ENCODE measurements at regions not wholly inside any gene's neighbourhood (a gene's known extent, or its start where the extent isn't known, plus 50 kb on each side); places are given as distances from the start of the nearest gene placed in this dataset.

GRCh38 chr10:3245395-3245794, 72.8 kb upstream of the PITRM1 start:
- H3K4me2 ChIP-seq: no peak overlapping the region
- no peak for TF ChIP-seq Cebpa-rat (IDR thresholded peaks at IDR 0.05)
- H3K36me3 ChIP-seq: no peaks in the 10 kb centered on the region
- H4K20me1 ChIP-seq: peaks cover 1% of the 10 kb centered on the region; the same call in 1 of the 2 replicates
- peaks cover 29% of the 10 kb centered on the region for H3K27me3 ChIP-seq
- H3K4me3 ChIP-seq: no peak overlapping the region
- H3K27ac ChIP-seq: no peak overlapping the region
- no peak overlapping the region for H3K9ac ChIP-seq
- no peaks in the 10 kb centered on the region for H3K9me3 ChIP-seq
- peaks cover under 1% of the 10 kb centered on the region; the same call in 1 of the 2 replicates for H3K4me1 ChIP-seq

GRCh38 chr10:3241967-3242650, 69.5 kb upstream of the PITRM1 start:
- Histone ChIP-seq H3K4me1 (peaks cover 8% of the 10 kb centered on the region; the same call in 1 of the 2 replicates), H4K20me1 (no peaks in the 10 kb centered on the region), H3K9me3 (no peaks in the 10 kb centered on the region), H3K4me2 (no peak overlapping the region), H3K27ac (no peak overlapping the region), H3K4me3 (no peak overlapping the region), H3K36me3 (no peaks in the 10 kb centered on the region), H3K27me3 (peaks cover 2% of the 10 kb centered on the region; the same call in 1 of the 2 replicates), H3K9ac (no peak overlapping the region)
- TF ChIP-seq Cebpa-rat (IDR thresholded peaks at IDR 0.05): no peak

GRCh38 chr10:3241274-3241921, 68.8 kb upstream of the PITRM1 start:
- Histone ChIP-seq H3K9ac (no peak overlapping the region), H4K20me1 (no peaks in the 10 kb centered on the region), H3K4me3 (no peak overlapping the region), H3K4me2 (no peak overlapping the region), H3K9me3 (no peaks in the 10 kb centered on the region), H3K27ac (no peak overlapping the region), H3K27me3 (no peaks in the 10 kb centered on the region), H3K36me3 (no peaks in the 10 kb centered on the region), H3K4me1 (peaks cover 8% of the 10 kb centered on the region; the same call in 1 of the 2 replicates)
- no peak for TF ChIP-seq Cebpa-rat (IDR thresholded peaks at IDR 0.05)

GRCh38 chr10:3239920-3240894, 67.6 kb upstream of the PITRM1 start:
- no peak overlapping the region for H3K9ac ChIP-seq
- H3K27me3 ChIP-seq: no peaks in the 10 kb centered on the region
- no peak overlapping the region for H3K4me2 ChIP-seq
- no peak overlapping the region for H3K27ac ChIP-seq
- H4K20me1 ChIP-seq: no peaks in the 10 kb centered on the region
- peaks cover 8% of the 10 kb centered on the region; the same call in 1 of the 2 replicates for H3K4me1 ChIP-seq
- TF ChIP-seq Cebpa-rat (IDR thresholded peaks at IDR 0.05): no peak
- no peak overlapping the region for H3K4me3 ChIP-seq
- no peaks in the 10 kb centered on the region for H3K9me3 ChIP-seq
- no peaks in the 10 kb centered on the region for H3K36me3 ChIP-seq

DNA sequence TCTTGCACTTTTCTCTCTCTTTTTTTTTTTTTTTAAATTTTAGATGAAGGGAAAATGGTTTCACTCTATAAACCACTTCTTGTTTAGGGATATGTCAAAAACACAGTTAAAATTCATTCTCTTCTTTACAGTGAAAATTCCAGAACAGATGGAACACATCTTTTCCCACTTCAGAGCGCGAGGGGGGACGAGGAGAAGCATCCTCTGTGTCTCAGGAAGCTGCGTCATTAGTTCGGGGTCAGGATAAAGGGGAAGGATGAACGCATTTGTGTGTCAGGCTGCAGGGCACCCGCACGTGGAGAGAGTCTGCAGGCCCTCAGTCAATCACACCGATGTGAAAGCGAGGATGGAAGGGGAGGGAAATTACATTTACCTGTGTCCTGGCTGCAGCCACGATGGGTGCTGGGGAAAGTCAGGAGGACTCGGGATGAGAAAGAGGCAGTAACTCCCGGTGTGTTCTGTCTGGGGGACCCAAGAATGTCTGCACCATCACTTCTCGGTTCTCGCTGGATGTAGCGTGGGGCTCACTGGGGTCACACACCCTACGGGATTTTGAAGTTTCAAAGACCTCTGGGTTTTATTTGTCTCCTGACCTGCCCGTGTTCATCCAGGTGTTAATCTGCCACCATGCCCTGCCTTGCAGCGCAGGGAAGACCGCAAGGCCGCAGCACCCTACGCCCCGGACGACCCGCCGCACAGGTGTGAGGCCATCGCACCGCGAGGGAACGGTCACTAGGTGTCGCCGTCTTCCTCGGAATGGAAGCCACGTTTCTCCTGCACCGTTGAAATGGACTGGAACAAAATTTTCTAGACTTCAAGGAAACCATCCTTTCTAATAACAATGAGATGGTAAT, 66.7 kb upstream of the PITRM1 start:
- Histone ChIP-seq H3K27me3 (no peaks in the 10 kb centered on the region), H3K4me2 (no peak overlapping the region)
- no peak for TF ChIP-seq Cebpa-rat (IDR thresholded peaks at IDR 0.05)

DNA sequence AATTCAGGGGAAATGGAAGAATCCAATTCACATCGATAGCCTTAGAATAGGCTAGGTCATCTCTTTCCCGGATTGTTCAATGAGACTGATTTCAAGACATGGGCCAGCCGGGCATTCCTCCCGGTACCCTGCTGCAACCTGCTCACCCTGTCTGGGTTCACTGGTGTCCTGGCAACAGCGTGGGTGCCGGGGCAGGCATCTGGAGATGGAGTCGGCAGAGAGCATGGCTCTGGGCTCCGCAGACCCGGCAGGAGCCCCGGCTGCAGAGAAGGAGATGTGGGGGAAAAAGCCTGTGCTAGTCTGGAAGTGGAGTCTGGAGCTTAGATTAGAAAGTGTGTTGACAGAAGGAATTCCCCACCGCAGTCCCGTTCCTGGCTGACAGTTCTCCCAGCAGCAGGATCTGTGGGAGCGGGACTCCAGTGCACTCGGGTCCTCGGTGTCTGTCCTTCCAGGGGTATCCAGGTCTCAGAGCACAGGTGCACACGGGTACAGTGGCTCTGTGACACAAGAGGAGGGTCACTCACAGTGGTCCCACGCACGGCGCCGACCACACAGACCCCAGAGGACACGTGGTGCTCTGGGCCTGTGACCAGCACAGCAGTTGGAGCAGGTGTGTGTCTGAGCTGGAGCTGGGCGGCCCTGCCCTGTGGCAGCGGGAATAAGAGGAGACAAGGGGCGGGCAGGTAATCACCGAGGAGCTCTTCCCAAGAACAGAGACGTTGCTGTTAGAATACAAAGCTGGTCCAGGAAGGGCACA, 65.7 kb upstream of the PITRM1 start:
- no peak overlapping the region for H3K4me2 ChIP-seq
- H3K9ac ChIP-seq: no peak overlapping the region
- H3K4me1 ChIP-seq: peaks cover 8% of the 10 kb centered on the region; the same call in 1 of the 2 replicates
- no peak for TF ChIP-seq Cebpa-rat (IDR thresholded peaks at IDR 0.05)
- no peak overlapping the region for H3K4me3 ChIP-seq
- no peaks in the 10 kb centered on the region for H4K20me1 ChIP-seq
- H3K27ac ChIP-seq: no peak overlapping the region
- H3K9me3 ChIP-seq: no peaks in the 10 kb centered on the region
- H3K36me3 ChIP-seq: no peaks in the 10 kb centered on the region
- H3K27me3 ChIP-seq: no peaks in the 10 kb centered on the region

More for the DNA sequence above, 66.7 kb upstream of the PITRM1 start:
- H3K9ac ChIP-seq: no peak overlapping the region
- H3K4me3 ChIP-seq: no peak overlapping the region
- H3K27ac ChIP-seq: no peak overlapping the region
- H4K20me1 ChIP-seq: no peaks in the 10 kb centered on the region
- H3K36me3 ChIP-seq: no peaks in the 10 kb centered on the region
- no peaks in the 10 kb centered on the region for H3K9me3 ChIP-seq
- peaks cover 8% of the 10 kb centered on the region; the same call in 1 of the 2 replicates for H3K4me1 ChIP-seq

GRCh38 chr10:3237530-3237929, 64.9 kb upstream of the PITRM1 start:
- Histone ChIP-seq H3K4me1 (peaks cover 8% of the 10 kb centered on the region; the same call in 1 of the 2 replicates), H4K20me1 (no peaks in the 10 kb centered on the region), H3K9ac (no peak overlapping the region), H3K9me3 (no peaks in the 10 kb centered on the region), H3K27ac (no peak overlapping the region), H3K36me3 (no peaks in the 10 kb centered on the region), H3K4me2 (no peak overlapping the region), H3K4me3 (no peak overlapping the region), H3K27me3 (no peaks in the 10 kb centered on the region)
- no peak for TF ChIP-seq Cebpa-rat (IDR thresholded peaks at IDR 0.05)

GRCh38 chr10:3236644-3237404, 64.2 kb upstream of the PITRM1 start:
- no peaks in the 10 kb centered on the region for H4K20me1 ChIP-seq
- peaks cover 8% of the 10 kb centered on the region; the same call in 1 of the 2 replicates for H3K4me1 ChIP-seq
- no peaks in the 10 kb centered on the region for H3K9me3 ChIP-seq
- no peak overlapping the region for H3K4me2 ChIP-seq
- no peak overlapping the region for H3K4me3 ChIP-seq
- H3K27me3 ChIP-seq: no peaks in the 10 kb centered on the region
- no peaks in the 10 kb centered on the region for H3K36me3 ChIP-seq
- no peak overlapping the region for H3K9ac ChIP-seq
- no peak for TF ChIP-seq Cebpa-rat (IDR thresholded peaks at IDR 0.05)
- no peak overlapping the region for H3K27ac ChIP-seq
